H9 (cell line): ENCODE measurements at regions not wholly inside any gene's neighbourhood (a gene's known extent, or its start where the extent isn't known, plus 50 kb on each side); places are given as distances from the start of the nearest gene placed in this dataset.

Experiments used
- DNase-seq: peaks from one replicate; pipeline ENCODE4 v3.0.0-alpha.2; 2017
- H2AFZ ChIP-seq: one replicate; pipeline ENCODE4 v1.6.1; 2013; ENCODE audit warnings: mild to moderate bottlenecking, low read length, control low read depth, moderate library complexity
- H2AK5ac ChIP-seq: 2 replicates; pipeline ENCODE4 v1.6.1; 2013; ENCODE audit warnings: low read length, control low read depth, mixed read lengths; ENCODE audit not compliant: insufficient read length
- H2BK120ac ChIP-seq: one replicate; pipeline ENCODE4 v1.6.1; 2013; ENCODE audit warnings: low read depth, mild to moderate bottlenecking, low read length, control low read depth, inconsistent platforms; ENCODE audit not compliant: poor library complexity, severe bottlenecking
- H2BK12ac ChIP-seq: 2 replicates; pipeline ENCODE4 v1.6.1; 2013; ENCODE audit warnings: low read length, control low read depth, mixed read lengths, low read depth; ENCODE audit not compliant: insufficient read length
- H2BK15ac ChIP-seq: 2 replicates; pipeline ENCODE4 v1.6.1; 2013; ENCODE audit warnings: low read depth, low read length, control low read depth
- H2BK20ac ChIP-seq: one replicate; pipeline ENCODE4 v1.6.1; 2013; ENCODE audit warnings: low read depth, mild to moderate bottlenecking, low read length, control low read depth, inconsistent platforms; ENCODE audit not compliant: poor library complexity, severe bottlenecking
- H2BK5ac ChIP-seq: 2 replicates; pipeline ENCODE4 v1.6.1; 2013; ENCODE audit warnings: low read length, control low read depth, mixed read lengths; ENCODE audit not compliant: insufficient read length
- H3K14ac ChIP-seq: 2 replicates; pipeline ENCODE4 v1.6.1; 2013; ENCODE audit warnings: low read length, control low read depth; ENCODE audit not compliant: insufficient read depth
- H3K18ac ChIP-seq: 2 replicates; pipeline ENCODE4 v1.6.1; 2013; ENCODE audit warnings: low read depth, mild to moderate bottlenecking, mixed read lengths, low read length, control low read depth; ENCODE audit not compliant: insufficient read length
- H3K23ac ChIP-seq: 2 replicates; pipeline ENCODE4 v1.6.1; 2013; ENCODE audit warnings: low read length, control low read depth, mixed read lengths, low read depth; ENCODE audit not compliant: insufficient read length
- H3K23me2 ChIP-seq: 2 replicates; pipeline ENCODE4 v1.6.1; 2013; ENCODE audit warnings: low read depth, mild to moderate bottlenecking, mixed read lengths, low read length, control low read depth; ENCODE audit not compliant: insufficient read length, poor library complexity, severe bottlenecking
- H3K27ac ChIP-seq: 2 replicates; pipeline ENCODE4 v1.5.1; 2013; ENCODE audit warnings: low read length, control low read depth, mixed read lengths, low read depth; ENCODE audit not compliant: insufficient read length
- H3K27me3 ChIP-seq: 2 replicates; pipeline ENCODE4 v1.6.1; 2013; ENCODE audit warnings: low read length, control low read depth, inconsistent platforms; ENCODE audit not compliant: insufficient read depth
- H3K4ac ChIP-seq: 2 replicates; pipeline ENCODE4 v1.6.1; 2013; ENCODE audit warnings: low read depth, mild to moderate bottlenecking, control low read depth, inconsistent platforms, low read length, moderate library complexity
- H3K4me1 ChIP-seq: 2 replicates; pipeline ENCODE4 v1.6.1; 2013; ENCODE audit warnings: low read length, control low read depth, inconsistent platforms; ENCODE audit not compliant: insufficient read depth
- H3K4me2 ChIP-seq: 2 replicates; pipeline ENCODE4 v1.6.1; 2013; ENCODE audit warnings: low read length, control low read depth, mixed read lengths; ENCODE audit not compliant: insufficient read length, insufficient read depth
- H3K56ac ChIP-seq: 2 replicates; pipeline ENCODE4 v1.6.1; 2013; ENCODE audit warnings: low read depth, mild to moderate bottlenecking, mixed read lengths, low read length, control low read depth; ENCODE audit not compliant: insufficient read length
- H3K79me1 ChIP-seq: 2 replicates; pipeline ENCODE4 v1.6.1; 2013; ENCODE audit warnings: low read depth, mild to moderate bottlenecking, moderate library complexity, low read length, control low read depth, inconsistent platforms; ENCODE audit not compliant: insufficient read depth, poor library complexity, severe bottlenecking
- H3K79me2 ChIP-seq: 2 replicates; pipeline ENCODE4 v1.6.1; 2013; ENCODE audit warnings: low read length, control low read depth, inconsistent platforms; ENCODE audit not compliant: insufficient read depth
- H3K9ac ChIP-seq: 2 replicates; pipeline ENCODE4 v1.6.1; 2013; ENCODE audit warnings: low read length, control low read depth, mixed read lengths; ENCODE audit not compliant: insufficient read length; ENCODE audit errors: extremely low read depth
- H3K9me3 ChIP-seq: one replicate; pipeline ENCODE4 v1.6.1; 2013; ENCODE audit warnings: low read depth, low read length, inconsistent platforms; ENCODE audit not compliant: control insufficient read depth
- H3T11ph ChIP-seq: one replicate; pipeline ENCODE4 v1.6.1; 2013; ENCODE audit warnings: mild to moderate bottlenecking, low read length, control low read depth, inconsistent platforms
- H4K20me1 ChIP-seq: one replicate; pipeline ENCODE4 v1.6.1; 2013; ENCODE audit not compliant: control insufficient read depth, insufficient read length, insufficient read depth
- H4K5ac ChIP-seq: 2 replicates; pipeline ENCODE4 v1.6.1; 2013; ENCODE audit warnings: low read depth, mild to moderate bottlenecking, mixed read lengths, low read length, control low read depth; ENCODE audit not compliant: insufficient read length
- H4K8ac ChIP-seq: replicated peaks from 2 replicates; pipeline ENCODE4 v1.6.1; 2013; ENCODE audit warnings: low read length, control low read depth, mixed read lengths, low read depth; ENCODE audit not compliant: insufficient read length
- H4K91ac ChIP-seq: 2 replicates; pipeline ENCODE4 v1.6.1; 2013; ENCODE audit warnings: low read depth, mild to moderate bottlenecking, moderate library complexity, mixed read lengths, low read length, control low read depth; ENCODE audit not compliant: insufficient read length
- H3K27ac Mint-ChIP-seq, 3 experiments: 2 replicates in 2 of 3; 3 replicates in 1 of 3; pipeline ENCODE4 v1.8.0; 2020 to 2021; ENCODE audit warnings: mixed read lengths in 3 of 3, mild to moderate bottlenecking in 1 of 3, moderate library complexity in 1 of 3
- H3K27me3 Mint-ChIP-seq: 2 replicates; pipeline ENCODE4 v1.8.0; 2021; ENCODE audit warnings: low read depth, mild to moderate bottlenecking, moderate library complexity, mixed read lengths
- H3K36me3 Mint-ChIP-seq, 3 experiments: 2 replicates in 2 of 3; 3 replicates in 1 of 3; pipeline ENCODE4 v1.8.0; 2020 to 2021; ENCODE audit warnings: low read depth in 3 of 3, mixed read lengths in 3 of 3; ENCODE audit not compliant: insufficient read depth in 1 of 3
- H3K4me1 Mint-ChIP-seq, 2 experiments: 2 replicates each; pipeline ENCODE4 v1.8.0; 2020; ENCODE audit warnings: mixed read lengths in 2 of 2
- H3K4me3 Mint-ChIP-seq, 2 experiments: 2 replicates in 1 of 2; 3 replicates in 1 of 2; pipeline ENCODE4 v1.8.0; 2020 to 2021; ENCODE audit warnings: mild to moderate bottlenecking in 2 of 2, mixed read lengths in 2 of 2, moderate library complexity in 1 of 2
- H3K9me3 Mint-ChIP-seq, 2 experiments: 2 replicates in 1 of 2; 3 replicates in 1 of 2; pipeline ENCODE4 v1.8.0; 2020; ENCODE audit warnings: mild to moderate bottlenecking in 2 of 2, mixed read lengths in 2 of 2, moderate library complexity in 1 of 2
- WGBS: extraction: QIAGEN DNeasy Blood & Tissue Kit; methylation state at CpG from one replicate; pipeline ENCODE4 v1.1.7; 2013; ENCODE audit warnings: missing lambda C conversion rate, low lambda C conversion rate, mixed read lengths; ENCODE audit not compliant: insufficient read length; ENCODE audit errors: extremely low coverage; 5-methylcytosine and 5-hydroxymethylcytosine counted together
- TF ChIP-seq, protein P1 (sequence below): fragments of 200-600 bp; sonication (generic); conservative IDR thresholded peaks from 3 replicates; pipeline ENCODE4 v1.8.0; 2021; ENCODE audit warnings: antibody characterized with exemption, mild to moderate bottlenecking

DNA sequence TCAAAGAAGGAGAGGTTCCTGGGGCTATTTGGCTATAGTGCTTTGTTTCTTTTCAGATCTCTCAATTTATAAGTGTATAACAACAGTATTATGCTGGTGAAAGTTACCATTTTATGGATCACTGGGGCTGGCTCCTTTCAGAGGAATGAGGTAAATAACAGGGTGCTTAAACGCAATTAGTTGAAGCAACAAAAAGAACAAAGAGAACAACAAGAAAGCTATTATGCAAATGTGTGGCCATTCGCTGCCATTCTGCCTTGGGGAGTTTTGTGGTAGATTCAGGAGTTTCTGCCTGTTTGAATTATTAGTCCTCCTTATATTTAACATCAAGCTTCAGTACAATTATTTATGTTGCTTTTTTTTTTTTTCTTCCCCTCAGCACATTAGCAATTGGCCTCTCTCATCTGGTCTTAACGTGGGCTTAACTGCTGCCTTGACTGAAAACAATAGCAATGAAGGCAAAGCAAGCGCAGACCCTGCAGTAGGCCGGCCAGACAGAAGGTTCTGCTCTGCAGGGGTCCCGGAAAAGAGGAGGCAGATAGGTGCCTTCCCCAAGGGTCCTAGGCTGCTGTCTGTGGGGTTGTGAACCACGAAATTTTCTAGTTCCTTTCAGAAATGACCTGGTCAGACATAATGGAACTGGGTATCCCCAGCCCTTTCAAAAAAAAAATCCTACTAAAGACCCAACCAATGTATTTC, 339.9 kb upstream of the PODXL start:
- Histone ChIP-seq H3K4me2 (peak overlapping the region; percentile 33), H2BK15ac (no peak overlapping the region), H3K23ac (no peak overlapping the region), H3T11ph (no peak overlapping the region), H3K79me1 (no peaks in the 10 kb centered on the region), H2BK12ac (no peak overlapping the region), H3K79me2 (no peaks in the 10 kb centered on the region), H3K14ac (no peak overlapping the region), H2AK5ac (no peak overlapping the region), H3K27ac (peak overlapping the region; percentile 10), H3K27me3 (no peaks in the 10 kb centered on the region), H3K18ac (no peak overlapping the region), H3K9me3 (no peaks in the 10 kb centered on the region), H3K9ac (no peak overlapping the region), H3K4me1 (peaks cover 3% of the 10 kb centered on the region; the same call in 1 of the 2 replicates), H2BK5ac (no peak overlapping the region), H4K91ac (no peak overlapping the region), H4K20me1 (no peaks in the 10 kb centered on the region), H2AFZ (no peak overlapping the region), H2BK120ac (no peak overlapping the region), H4K5ac (no peak overlapping the region), H3K56ac (no peak overlapping the region), H3K23me2 (no peaks in the 10 kb centered on the region), H2BK20ac (no peak overlapping the region), H3K4ac (no peak overlapping the region), H4K8ac (no peak overlapping the region)
- peak overlapping the region; percentile 61 to 74 (median 72); a peak in 6 of 7 replicates for H3K27ac Mint-ChIP-seq
- no CpG with 5 or more reads among the region's 7 CpGs for WGBS
- H3K36me3 Mint-ChIP-seq = peaks cover 0 to 2% (median 0%) of the 10 kb centered on the region in 3 experiments; a peak in 2 of 7 replicates
- peaks cover 28 to 32% of the 10 kb centered on the region in 2 experiments for H3K4me1 Mint-ChIP-seq
- peak overlapping the region in 1 of 2 experiments; percentile 21; a peak in 1 of 5 replicates for H3K4me3 Mint-ChIP-seq
- peaks cover 53% of the 10 kb centered on the region for H3K27me3 Mint-ChIP-seq
- peak; percentile 65 for DNase-seq
- TF ChIP-seq, protein P1, sequence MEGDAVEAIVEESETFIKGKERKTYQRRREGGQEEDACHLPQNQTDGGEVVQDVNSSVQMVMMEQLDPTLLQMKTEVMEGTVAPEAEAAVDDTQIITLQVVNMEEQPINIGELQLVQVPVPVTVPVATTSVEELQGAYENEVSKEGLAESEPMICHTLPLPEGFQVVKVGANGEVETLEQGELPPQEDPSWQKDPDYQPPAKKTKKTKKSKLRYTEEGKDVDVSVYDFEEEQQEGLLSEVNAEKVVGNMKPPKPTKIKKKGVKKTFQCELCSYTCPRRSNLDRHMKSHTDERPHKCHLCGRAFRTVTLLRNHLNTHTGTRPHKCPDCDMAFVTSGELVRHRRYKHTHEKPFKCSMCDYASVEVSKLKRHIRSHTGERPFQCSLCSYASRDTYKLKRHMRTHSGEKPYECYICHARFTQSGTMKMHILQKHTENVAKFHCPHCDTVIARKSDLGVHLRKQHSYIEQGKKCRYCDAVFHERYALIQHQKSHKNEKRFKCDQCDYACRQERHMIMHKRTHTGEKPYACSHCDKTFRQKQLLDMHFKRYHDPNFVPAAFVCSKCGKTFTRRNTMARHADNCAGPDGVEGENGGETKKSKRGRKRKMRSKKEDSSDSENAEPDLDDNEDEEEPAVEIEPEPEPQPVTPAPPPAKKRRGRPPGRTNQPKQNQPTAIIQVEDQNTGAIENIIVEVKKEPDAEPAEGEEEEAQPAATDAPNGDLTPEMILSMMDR = no peak
- H3K9me3 Mint-ChIP-seq = peaks cover 0 to 2% of the 10 kb centered on the region in 2 experiments; a peak in 1 of 5 replicates
